Activated B cell treated with CpG ODN at 0.5 μM for 24 hours (primary cell): ENCODE measurements at regions not wholly inside any gene's neighbourhood (a gene's known extent, or its start where the extent isn't known, plus 50 kb on each side); places are given as distances from the start of the nearest gene placed in this dataset.
A peak's percentile ranks its signal among the peaks of the same experiment; 100 is the strongest.
"Not testable (repeated sequence)": the region's sequence is repeated elsewhere in the genome, so short reads cannot be mapped to it uniquely, and the experiment has no call there.

ENCODE experiments used
- ATAC-seq: fragments of 200-7000 bp; cut with Tn5 transposase; one replicate; pipeline ENCODE4 v1.10.0; 2021; ENCODE audit warnings: low read depth, mild to moderate bottlenecking, moderate library complexity
- CTCF ChIA-PET: fragments of 350-600 bp; sonication (Branson Sonifier 250); formaldehyde crosslinking; loops from one replicate; lab custom pipeline; 2021; ENCODE audit warnings: antibody characterized with exemption; lab: Charles Lee
- POLR2A ChIA-PET: fragments of 350-600 bp; sonication (Branson Sonifier 250); formaldehyde crosslinking; loops from one replicate; lab custom pipeline; 2021; ENCODE audit warnings: antibody characterized with exemption; lab: Charles Lee
- DNase-seq: peaks from one replicate; pipeline ENCODE4 v3.0.0; 2022
- H3K27ac Mint-ChIP-seq: one replicate; pipeline ENCODE4 v1.8.0; 2020; ENCODE audit warnings: mixed read lengths
- H3K27me3 Mint-ChIP-seq: one replicate; pipeline ENCODE4 v1.8.0; 2021; ENCODE audit warnings: mixed read lengths
- H3K36me3 Mint-ChIP-seq: one replicate; pipeline ENCODE4 v1.8.0; 2021; ENCODE audit warnings: low read depth, mixed read lengths
- H3K4me1 Mint-ChIP-seq: one replicate; pipeline ENCODE4 v1.8.0; 2021; ENCODE audit warnings: mixed read lengths
- H3K4me3 Mint-ChIP-seq: one replicate; pipeline ENCODE4 v1.8.0; 2020; ENCODE audit warnings: mild to moderate bottlenecking, mixed read lengths
- H3K9me3 Mint-ChIP-seq: one replicate; pipeline ENCODE4 v1.8.0; 2020; ENCODE audit warnings: mixed read lengths
- intact Hi-C: fragments of 100-400 bp; cut with micrococcal nuclease; formaldehyde crosslinking; loops from one replicate; pipeline ENCODE4 v1.15.1; 2024
- TF ChIP-seq, protein P1 (sequence below): fragments of 200-600 bp; IDR thresholded peaks from one replicate; pipeline ENCODE4 v1.8.0; 2022; ENCODE audit warnings: antibody characterized with exemption, mild to moderate bottlenecking

DNA sequence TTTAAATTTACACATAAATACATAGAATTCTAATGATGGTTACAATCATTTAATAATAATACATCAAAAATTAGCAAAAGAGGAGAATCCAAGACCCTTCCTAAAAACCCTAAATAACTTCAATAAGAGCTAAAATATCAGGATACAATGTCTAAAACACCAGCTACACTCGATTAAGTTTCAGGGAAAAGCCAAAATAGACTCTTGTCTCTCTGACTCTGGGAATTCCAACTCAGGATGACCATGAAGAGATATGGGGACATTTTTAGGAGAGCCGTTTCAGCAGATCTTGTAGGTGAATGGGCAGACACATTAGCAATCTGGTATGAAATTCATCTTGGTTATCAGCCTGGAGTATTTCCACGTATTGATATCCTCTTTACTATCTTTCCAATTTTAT is 193.3 kb upstream of the NR3C1 start:
- no peak for DNase-seq
- Mint-ChIP-seq H3K4me1 (peaks cover 26% of the 10 kb centered on the region), H3K27me3 (no peaks in the 10 kb centered on the region), H3K27ac (no peak overlapping the region), H3K9me3 (peaks cover 3% of the 10 kb centered on the region), H3K36me3 (no peaks in the 10 kb centered on the region), H3K4me3 (no peak overlapping the region)
- intact Hi-C loops = no loop called here
- CTCF ChIA-PET = no interaction called here
- ATAC-seq = no peak
- POLR2A ChIA-PET = no interaction called here
- TF ChIP-seq, protein P1, sequence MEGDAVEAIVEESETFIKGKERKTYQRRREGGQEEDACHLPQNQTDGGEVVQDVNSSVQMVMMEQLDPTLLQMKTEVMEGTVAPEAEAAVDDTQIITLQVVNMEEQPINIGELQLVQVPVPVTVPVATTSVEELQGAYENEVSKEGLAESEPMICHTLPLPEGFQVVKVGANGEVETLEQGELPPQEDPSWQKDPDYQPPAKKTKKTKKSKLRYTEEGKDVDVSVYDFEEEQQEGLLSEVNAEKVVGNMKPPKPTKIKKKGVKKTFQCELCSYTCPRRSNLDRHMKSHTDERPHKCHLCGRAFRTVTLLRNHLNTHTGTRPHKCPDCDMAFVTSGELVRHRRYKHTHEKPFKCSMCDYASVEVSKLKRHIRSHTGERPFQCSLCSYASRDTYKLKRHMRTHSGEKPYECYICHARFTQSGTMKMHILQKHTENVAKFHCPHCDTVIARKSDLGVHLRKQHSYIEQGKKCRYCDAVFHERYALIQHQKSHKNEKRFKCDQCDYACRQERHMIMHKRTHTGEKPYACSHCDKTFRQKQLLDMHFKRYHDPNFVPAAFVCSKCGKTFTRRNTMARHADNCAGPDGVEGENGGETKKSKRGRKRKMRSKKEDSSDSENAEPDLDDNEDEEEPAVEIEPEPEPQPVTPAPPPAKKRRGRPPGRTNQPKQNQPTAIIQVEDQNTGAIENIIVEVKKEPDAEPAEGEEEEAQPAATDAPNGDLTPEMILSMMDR = no peak

DNA sequence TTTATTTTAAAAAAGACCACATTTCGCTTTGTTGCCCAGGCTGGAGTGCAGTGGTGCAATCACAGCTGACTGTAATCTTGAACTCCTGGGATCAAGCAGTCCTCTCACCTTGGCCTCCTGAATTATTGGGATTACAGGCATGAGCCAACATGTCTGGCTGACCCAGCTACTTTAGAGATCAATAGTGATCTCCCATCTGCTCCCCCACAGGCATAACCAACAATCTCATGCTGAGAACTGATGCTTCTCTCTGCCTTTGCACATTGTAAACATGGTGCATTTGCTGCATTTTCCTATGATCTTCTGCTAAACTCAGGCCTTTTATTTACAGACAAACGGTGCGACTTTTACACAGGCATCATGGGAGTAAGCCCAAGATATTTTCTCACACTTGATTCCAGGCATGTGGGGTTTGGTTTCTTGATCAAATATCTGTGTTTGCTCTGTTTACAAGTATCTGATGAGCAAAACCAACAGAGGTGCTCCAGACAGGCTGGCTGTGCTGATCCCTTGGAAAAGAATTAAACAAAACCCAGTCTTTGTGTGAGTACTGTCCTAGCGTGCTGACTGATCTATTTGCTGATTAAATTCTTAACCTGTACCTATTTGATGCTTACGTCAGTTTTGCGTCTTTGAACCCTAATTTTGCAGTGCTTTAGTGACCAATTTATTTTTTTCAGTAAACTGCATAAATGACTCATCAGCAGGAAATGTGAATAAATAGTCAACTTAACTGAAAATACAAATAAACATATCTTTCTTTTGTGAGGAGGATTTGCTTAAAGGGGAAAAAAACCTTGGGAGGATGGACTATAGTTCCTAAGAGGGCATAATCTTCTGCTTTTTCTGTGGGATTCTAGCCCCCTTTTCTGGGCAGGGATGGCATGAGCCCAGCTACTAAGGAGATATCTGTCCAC is 191.7 kb upstream of the NR3C1 start:
- ATAC-seq = no peak
- DNase-seq = no peak
- H3K4me3 Mint-ChIP-seq = no peak overlapping the region
- POLR2A ChIA-PET = no interaction called here
- H3K4me1 Mint-ChIP-seq = peaks cover 32% of the 10 kb centered on the region
- TF ChIP-seq, protein P1 = no peak
- CTCF ChIA-PET = interaction anchor here (1.1 kb wide), 1 partner anchor 21 kb away, joined by 3 read pairs; no protein-coding TSS in a partner anchor
- H3K27ac Mint-ChIP-seq = no peak overlapping the region
- intact Hi-C loops = no loop called here
- H3K36me3 Mint-ChIP-seq = no peaks in the 10 kb centered on the region
- peaks cover 3% of the 10 kb centered on the region for H3K9me3 Mint-ChIP-seq
- H3K27me3 Mint-ChIP-seq = no peaks in the 10 kb centered on the region

DNA sequence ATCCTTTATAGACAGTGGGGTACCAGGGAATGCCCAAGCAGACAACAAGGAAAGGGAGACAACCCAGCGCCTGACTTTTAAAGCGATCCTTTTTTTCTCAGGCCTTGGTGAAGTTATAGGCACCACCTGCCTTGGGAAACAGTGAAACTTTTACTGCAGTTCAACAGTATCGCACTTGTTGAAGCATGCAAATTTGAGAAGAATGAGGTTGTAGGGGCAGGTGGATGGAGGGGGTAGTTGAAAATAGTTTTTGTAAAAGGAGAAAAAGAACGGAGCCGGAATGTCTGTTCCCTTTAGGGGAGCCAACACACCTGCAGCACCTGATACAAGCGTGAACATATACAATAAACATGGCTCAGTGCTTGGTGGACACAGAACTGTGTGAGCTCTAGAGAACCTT is 190.2 kb upstream of the NR3C1 start:
- Mint-ChIP-seq H3K36me3 (no peaks in the 10 kb centered on the region), H3K9me3 (peaks cover 3% of the 10 kb centered on the region), H3K27ac (no peak overlapping the region), H3K4me1 (peaks cover 40% of the 10 kb centered on the region), H3K27me3 (no peaks in the 10 kb centered on the region), H3K4me3 (no peak overlapping the region)
- intact Hi-C loops = no loop called here
- ATAC-seq = no peak
- no peak for DNase-seq
- TF ChIP-seq, protein P1 = no peak
- POLR2A ChIA-PET = interaction anchor here (1.1 kb wide), 2 partner anchors 11 to 190 kb away, joined by 3 read pairs; partner anchors contain the start of gene NR3C1
- CTCF ChIA-PET = interaction anchor here (1.1 kb wide), 1 partner anchor 20 kb away, joined by 3 read pairs; no protein-coding TSS in a partner anchor

DNA sequence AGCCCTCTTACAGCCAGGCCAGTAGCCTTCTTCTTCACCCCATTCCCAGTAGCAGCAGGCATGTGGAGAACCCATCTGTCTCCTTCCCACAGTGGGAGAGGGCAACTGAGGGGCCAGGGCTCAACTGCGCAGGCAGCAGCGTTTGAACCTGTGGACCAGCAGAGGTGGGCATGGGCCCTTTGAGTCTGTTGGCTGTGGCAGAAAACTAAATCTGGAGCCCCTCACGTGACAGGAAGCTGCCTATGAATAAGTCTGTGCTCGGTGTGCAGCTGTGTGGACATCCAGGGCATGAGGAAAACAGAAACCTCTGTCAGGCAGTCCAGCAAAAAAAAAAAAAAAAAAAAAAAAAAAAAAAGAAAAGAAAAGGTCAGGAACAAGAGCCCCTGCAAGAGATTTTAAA is 189.2 kb upstream of the NR3C1 start:
- DNase-seq (no peak), ATAC-seq (peak; percentile 74)
- Mint-ChIP-seq H3K9me3 (no peaks in the 10 kb centered on the region), H3K4me1 (peaks cover 49% of the 10 kb centered on the region), H3K4me3 (no peak overlapping the region), H3K27ac (no peak overlapping the region), H3K27me3 (no peaks in the 10 kb centered on the region), H3K36me3 (no peaks in the 10 kb centered on the region)
- intact Hi-C loops = no loop called here
- TF ChIP-seq, protein P1 = no peak
- ChIA-PET POLR2A (interaction anchor here (1.0 to 1.1 kb wide), 2 partner anchors 19 to 189 kb away, joined by 3 read pairs; partner anchors contain the start of gene NR3C1), CTCF (no interaction called here)

DNA sequence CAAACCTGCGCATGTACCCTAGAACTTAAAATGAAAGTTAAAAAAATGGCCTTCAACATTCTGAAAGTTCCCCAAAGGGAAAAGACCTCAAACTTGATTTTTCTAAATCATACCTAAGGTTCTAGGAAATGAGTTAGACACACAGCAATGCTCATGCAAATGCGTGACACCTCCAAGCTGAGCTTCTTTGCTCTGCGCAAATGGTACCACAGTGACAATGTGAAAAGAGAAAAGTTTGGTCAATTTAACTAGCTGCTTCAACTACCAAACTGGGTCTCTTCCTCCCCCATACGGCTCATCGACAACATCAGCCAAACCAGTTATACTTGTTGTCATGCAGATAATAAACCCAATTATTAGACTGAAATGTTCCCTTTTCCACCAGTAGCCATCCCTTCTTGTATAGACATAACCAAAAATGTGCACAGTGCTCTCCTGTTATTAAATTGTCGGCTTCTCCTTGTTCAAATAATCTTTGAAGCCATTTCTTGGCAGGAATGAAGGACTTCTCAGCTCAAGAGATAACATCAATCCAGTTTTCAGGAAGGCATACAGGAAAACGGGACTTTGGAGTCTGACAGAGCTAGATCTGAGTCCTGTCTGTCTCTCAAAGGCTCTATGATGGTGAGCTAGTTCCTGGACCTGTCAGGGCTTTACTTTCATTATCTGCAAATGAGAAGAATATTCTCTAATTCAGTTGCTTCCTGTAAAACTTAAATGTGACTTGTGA is 185.6 kb upstream of the NR3C1 start:
- intact Hi-C loops = loop anchor here (5.0 kb wide), 1 partner anchor 152 kb away; no protein-coding TSS in a partner anchor
- POLR2A ChIA-PET = interaction anchor here (0.6 kb wide), 2 partner anchors 16 to 275 kb away, joined by 4 to 5 read pairs; no protein-coding TSS in a partner anchor
- no peak overlapping the region for H3K27ac Mint-ChIP-seq
- ATAC-seq = peak; percentile 13
- TF ChIP-seq, protein P1 = no peak
- H3K4me1 Mint-ChIP-seq = peaks cover 55% of the 10 kb centered on the region
- no peaks in the 10 kb centered on the region for H3K27me3 Mint-ChIP-seq
- no peaks in the 10 kb centered on the region for H3K36me3 Mint-ChIP-seq
- no peaks in the 10 kb centered on the region for H3K9me3 Mint-ChIP-seq
- no peak for DNase-seq
- CTCF ChIA-PET = interaction anchor here (0.7 kb wide), 1 partner anchor 155 kb away, joined by 5 read pairs; no protein-coding TSS in a partner anchor
- H3K4me3 Mint-ChIP-seq = no peak overlapping the region

DNA sequence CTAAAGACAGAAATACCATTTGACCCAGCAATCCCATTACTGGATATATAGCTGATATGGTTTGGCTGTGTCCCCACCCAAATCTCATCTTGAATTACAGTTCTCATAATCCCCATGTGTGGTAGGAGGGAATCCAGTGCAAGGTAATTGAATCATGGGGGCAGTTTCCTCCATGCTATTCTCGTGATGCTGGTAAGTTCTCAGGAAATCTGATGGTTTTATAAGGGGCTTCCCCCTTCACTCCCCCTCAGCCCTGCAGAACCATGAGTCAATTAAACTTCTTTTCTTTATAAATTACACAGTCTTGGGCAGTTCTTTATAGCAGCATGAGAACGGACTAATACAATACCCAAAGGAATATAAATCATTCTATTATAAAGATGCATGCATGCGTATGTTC is 184.6 kb upstream of the NR3C1 start:
- H3K9me3 Mint-ChIP-seq, CTCF ChIA-PET, H3K4me3 Mint-ChIP-seq, DNase-seq, H3K36me3 Mint-ChIP-seq, H3K27me3 Mint-ChIP-seq: not testable (repeated sequence)
- Mint-ChIP-seq H3K27ac (peak overlapping the region; percentile 35), H3K4me1 (peaks cover 53% of the 10 kb centered on the region)
- intact Hi-C loops = loop anchor here (5.0 kb wide), 1 partner anchor 151 kb away; no protein-coding TSS in a partner anchor
- POLR2A ChIA-PET = interaction anchor here (0.6 kb wide), 1 partner anchor 29 kb away, joined by 3 read pairs; no protein-coding TSS in a partner anchor
- ATAC-seq = peak; percentile 59
